EL (cell line): ENCODE measurements at regions not wholly inside any gene's neighbourhood (a gene's known extent, or its start where the extent isn't known, plus 50 kb on each side); places are given as distances from the start of the nearest gene placed in this dataset.

Experiments
- DNase-seq: peaks from one replicate; pipeline ENCODE4 v3.0.0-alpha.2; 2016

DNA sequence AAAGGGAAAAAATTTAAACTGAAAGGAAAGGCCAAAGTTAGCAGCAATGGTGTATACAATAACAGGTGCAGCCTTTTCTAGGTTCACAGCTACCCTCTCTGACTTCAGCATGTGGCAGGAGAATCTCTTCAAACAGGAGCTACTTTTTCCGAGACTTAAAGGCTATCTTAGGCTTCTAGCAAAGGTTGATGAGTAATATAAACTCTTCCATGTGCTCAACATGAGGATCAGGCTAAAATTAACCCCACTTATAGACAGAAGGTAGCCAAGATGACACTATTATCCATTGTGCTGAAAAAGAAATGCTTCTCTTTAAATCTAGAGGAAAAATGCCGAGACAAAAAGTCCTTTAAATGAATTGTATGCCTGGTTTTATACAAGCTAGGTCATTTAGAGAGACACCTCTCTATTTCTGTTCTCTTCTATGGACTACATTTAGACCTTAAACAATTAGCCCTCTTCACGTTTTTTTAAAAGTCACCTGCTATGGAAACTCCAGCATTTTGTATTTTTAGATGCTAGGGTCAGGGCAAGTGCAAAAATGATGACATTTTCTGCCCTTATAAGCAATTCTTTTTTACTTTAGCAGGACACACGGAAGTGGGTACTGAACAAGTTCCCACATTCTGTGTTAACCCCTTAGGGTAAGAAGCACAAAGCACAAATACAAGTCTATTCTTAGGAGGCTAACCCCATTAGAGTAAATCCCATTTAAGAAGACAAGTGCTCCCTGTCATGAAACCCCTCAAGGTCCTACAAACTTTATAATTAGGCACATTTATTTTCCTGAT lies 216.8 kb upstream of the CITED2 start:
- no peak for DNase-seq

DNA sequence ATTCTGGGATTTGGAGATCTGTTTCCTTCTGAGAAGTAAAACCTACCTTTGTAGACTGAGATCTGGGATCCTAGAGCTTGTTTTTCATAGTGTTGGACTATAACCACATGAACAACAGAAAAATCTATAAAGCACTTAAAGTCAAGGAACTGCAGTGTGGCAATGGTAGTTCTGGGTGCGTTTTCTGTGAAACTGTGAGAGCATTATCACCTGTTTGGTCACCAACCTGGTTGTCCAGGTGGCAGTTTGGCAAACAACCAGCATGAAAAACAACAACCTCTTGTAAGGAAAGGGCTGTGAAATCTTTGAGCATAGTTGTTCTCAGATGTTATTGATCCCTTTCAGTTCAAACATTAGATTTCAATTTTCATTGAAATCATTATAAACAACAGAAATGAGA lies 215.8 kb upstream of the CITED2 start:
- DNase-seq = no peak

DNA sequence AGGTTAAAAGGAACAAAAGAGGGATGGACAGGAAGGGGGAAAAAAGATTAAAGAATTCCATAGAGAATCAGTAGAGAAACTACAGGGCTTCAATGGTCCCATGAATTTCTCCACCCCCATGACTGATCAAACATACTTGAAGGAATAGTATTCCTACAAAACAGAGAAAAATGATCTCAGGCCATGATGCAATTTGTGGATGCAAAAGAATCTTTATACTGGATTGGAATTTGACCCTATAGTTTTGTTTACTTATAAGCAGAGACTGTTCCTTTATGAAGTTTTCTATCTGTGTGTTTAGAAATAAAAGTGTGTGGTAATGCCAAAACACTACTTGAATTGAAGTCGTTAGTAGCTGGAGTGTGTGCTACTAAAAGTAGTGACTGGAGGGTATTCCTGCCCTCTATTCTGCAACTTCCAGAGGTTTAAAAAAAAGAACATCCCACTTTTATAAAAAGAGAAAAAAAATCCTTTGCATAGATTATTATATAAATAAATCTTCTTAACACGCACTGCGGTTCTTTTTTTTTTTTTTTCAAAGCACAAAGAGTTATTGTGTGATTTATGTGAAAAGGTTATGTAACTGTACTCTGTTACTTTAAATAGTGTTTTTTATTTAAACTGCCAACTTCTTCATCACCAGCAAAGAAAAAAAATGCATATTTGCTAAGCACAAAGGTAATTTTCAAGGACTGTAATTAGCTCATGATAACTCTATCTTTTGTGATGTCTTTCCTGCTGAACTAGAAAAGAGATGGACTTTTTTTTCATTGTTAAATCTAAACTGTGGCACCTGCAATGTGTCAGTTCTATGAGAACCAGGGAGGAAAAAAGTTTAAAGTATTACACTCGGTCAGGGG lies 214.5 kb upstream of the CITED2 start:
- DNase-seq = peak; percentile 91

DNA sequence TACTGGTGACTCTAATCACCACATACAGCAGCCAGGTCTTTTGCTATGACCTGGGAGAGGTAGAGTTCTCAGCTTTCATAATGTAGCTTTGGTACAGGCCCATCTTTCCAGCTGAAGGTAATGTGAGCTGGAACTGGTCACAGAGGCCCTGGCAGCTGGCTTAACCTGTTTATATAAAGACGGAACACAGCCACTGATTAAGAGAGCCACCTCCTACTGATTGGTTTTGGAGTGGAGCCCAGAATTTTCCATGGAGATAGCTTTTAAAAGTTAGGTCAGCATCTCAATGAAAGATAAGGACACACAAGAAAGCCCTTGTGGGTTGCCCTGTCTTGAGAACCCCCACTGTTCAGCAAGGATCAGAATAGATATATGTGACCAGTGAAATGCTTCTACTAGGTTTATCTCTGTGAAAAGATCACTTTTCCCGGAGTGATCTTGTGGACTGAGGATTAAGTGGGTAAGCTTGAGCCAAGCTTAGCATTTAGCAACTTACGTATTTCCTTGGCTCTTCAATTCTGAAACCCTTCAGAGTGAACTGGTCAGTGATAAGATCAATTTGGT lies 213.7 kb upstream of the CITED2 start:
- DNase-seq = peak; percentile 77

DNA sequence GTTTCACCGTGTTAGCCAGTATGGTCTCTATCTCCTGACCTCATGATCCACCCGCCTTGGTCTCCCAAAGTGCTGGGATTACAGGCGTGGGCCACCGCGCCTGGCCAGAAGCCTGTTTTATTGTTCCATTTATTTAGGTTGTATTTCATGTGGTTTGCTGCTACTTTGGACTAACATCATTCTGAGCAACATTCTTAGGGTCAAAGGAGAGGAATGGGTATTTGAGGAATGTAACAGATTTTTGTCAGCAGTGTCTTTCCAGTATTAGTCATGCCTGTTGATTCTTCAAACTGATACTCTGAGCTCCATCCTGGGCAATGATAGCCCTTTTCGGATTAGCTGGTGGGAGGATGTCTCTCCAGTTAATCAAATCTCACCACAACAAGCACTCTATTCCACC lies 213.0 kb upstream of the CITED2 start:
- DNase-seq = peak; percentile 98

DNA sequence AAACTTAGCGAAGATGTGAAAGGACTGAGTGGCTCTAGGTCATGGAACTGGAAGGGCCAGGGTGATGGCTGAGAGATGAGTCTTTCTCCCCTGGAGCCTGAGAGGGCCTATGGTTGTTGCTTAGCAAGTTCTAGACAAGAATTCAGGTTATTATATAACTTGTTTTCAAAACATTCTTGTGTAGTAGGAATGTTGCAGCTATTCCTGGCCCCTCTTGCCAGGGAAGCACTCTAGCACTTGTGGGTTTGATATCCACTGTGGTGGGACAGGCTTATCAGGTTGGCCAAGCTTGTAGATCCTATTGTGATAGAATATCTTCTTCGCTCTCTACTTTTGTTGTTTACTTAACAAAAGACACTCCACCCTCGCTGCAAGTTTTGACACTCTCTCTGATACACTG lies 211.8 kb upstream of the CITED2 start:
- DNase-seq = no peak

DNA sequence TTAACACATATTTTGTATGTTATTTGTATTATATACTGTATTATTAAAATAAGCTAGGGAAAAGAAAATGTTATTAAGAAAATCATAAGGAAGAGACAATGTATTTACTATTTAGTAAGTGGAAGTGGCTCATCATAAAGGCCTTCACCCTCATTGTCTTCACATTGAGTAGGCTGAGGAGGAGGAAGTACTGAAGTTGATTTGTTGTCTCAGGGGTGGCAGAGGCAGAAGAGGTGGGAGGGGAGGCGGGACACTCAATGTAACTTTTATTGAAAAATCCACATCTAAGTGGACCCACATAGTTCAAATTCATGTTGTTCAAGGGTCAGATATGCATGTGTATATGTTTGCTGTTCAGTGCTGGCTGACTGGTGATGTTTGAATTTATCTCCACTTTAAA lies 210.2 kb upstream of the CITED2 start:
- DNase-seq = no peak

DNA sequence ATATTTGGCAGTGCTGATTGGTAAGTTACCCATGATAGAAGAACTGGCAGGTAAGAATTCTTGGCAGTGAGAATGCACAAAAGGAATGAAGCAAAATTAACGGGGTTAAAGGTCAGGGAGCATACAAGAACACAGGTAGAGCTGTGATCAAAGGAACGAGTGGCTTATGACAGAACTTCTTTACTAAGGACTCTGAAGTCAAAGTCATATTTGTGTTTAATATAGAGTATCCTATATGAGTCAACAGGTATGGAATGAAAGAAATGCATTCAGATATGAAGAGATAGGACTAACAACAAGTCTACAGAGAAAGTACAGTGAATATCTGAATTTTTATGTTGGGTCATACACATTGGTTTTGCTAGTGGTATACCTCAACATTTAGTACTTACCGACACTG lies 209.0 kb upstream of the CITED2 start:
- peak; percentile 69 for DNase-seq

DNA sequence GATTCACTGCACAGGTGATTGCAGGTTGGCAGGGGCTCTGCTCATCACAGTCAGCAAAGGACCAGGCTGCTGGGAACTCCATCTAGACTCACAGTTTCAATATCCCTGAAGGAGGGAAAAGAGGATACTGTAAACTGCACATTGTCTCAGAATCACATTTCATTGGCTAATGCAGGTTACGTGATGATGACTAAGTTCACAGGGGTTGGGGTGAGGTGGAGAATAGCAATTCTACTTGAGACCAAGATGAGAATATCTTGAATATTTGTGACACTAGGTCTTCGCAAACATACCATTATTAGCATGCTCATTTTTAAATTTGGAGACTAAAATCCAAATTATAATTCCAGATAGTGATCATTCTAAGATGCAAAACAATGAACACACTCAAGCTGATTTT lies 208.5 kb upstream of the CITED2 start:
- DNase-seq = peak; percentile 79

DNA sequence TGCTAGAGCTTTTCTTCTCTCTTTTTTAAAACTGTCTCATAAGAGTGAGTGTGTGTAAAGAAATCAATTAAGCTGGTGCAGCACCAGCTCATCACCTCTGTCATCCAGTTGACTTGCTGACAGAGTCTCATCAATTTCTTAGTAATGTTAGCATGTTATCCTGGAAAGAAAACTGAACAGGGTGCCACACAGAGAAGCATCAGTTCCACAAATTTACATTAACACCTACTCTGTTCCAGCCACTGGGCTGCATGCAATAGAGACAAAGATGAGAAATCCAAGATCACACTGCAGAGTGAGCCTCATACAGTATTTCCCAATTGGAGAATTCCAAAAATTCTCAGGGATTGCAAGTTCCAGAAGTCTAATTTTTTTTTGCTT lies 207.0 kb upstream of the CITED2 start:
- no peak for DNase-seq

DNA sequence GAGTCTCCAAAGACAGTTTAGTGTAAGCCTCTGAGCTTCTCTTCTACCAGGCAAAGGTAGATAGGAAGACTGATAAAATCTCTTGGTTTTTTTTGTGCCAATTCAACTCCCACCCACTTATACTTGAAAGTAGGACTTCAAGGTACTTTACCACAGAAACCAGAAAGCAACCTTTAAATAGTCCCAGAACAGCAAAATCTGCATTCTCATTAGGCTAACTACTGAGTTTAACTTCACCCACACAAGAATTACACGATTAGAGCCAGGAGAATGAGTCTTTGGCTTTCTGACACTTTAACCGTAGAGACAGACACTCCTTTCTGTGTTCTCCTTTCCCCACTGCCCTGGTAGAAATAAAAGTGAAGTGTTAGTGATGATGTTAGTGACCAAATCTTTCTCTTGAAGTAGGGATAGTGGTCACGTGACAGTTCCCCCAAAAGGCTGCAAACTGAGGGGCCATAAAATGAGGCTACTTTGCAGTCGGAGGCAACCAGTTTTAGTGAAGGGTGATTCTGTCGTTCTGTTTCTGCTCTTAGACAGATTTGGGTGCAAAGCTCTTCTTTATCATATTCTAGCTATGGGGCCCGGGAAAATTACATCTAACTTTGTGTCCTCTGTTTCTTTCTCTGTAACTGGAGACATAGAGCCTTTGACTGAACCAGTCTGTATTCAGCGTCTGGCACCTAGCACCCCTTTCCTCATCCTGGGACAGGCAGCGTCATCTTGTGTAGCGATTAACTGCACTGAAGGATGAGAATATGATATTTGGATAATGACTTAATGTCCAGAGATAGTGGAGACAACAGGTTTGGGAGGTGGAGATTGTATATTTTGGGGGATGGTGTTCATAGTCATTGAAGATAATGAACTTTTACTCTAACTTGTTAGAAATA lies 206.4 kb upstream of the CITED2 start:
- no peak for DNase-seq

DNA sequence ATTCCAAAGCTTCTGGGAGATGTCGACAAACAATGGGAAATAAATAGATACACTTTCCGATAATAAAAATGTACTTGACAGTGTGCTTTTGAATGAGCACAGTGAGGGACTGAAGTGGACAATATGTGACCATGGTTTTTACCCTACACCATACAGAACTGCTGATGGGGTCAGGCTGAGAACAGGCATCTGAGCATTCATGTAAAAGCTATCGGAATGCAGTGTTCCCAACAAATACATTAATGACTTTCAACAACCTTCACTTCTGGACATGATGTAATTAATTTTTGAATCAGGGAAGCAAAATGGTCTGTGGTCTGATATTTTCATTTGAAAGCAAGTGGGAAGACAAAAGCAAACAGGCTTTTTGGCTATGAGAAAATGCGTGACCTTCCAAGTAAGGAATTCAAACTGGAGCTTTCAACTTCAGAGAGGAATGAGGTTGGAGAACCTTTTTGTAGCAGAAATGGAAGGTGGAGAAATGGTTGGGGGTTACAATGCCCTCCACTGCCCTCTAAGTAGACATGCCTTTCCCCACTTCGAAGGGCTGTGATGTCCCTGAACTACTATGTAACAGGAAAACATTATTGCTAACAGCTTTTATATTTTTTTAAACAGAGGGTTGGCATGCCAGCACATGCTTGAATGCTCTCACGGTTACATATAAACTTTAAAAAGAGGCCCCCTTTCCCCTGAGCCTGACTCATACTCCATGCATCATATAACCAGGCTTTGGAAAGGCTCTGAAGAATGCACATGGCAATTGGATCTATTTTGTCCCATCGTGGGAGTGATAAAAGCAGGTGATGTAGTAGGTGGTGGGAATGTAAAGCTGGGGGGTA lies 203.5 kb upstream of the CITED2 start:
- DNase-seq = peak; percentile 93

DNA sequence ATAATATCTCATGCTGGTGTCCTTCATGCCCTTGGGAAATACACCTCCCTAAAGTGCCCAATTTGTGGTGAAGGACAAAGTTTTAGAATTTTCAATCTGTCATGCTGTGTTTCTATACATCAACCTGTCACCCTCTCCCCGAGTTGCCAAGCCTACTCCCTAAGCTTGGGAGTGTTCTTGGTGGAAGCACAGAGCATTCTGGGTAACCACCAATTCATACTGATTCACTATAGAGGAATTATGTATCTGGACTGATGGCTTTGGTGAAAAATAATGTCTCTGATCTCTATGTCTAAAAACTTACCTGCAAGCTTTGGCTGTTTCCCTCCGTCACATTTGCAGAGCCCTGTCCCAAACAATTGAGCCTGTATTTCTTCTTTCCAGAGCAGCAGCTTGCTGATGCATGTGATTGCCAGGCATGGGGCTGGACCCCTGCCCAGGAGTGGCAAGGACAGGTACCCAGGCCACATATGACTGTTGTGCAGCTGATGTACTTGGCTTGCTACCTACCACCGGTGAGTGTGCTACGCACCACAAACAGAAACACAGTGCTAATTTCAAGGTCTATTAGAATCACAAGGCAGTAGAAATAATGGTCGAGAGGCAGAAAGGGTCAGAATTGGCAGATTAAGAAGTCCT lies 202.8 kb upstream of the CITED2 start:
- peak; percentile 42 for DNase-seq

DNA sequence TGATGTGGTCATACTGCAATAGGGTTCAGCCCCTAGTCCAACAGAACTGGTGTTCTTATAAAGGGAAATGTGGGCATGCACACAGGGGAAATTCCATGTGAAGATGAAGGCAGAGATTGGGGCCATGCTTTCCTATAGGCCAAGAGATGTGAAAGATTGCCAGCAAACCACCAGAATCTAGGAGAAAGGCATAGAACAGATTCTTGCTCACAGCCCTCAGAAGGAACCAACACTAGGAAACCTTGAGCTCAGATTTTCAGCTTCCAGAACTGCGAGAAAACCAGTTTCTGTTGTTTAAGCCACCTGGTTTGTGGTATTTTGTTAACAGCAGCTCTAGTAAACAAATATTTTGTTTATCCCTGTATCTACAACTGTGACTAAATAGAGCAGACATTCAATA lies 197.6 kb upstream of the CITED2 start:
- no peak for DNase-seq

DNA sequence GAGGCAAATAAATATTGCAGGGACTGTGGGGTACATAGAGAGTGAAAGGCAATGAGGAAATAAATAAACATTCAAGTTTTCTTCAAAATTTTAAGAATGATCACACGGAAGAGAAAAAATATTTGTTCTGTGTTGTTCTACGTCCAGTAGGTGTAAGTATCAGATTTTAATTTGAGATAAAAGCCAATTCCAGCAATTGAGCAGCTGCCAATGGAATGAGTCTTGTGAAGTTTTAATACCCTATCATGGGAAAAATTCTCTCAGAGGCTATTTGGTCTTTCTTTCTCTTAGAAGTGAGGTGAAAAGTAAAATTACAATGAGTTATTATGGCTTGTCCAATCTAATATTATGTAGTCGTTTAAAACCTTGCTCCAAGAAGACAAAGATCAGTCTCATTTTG lies 195.7 kb upstream of the CITED2 start:
- peak; percentile 58 for DNase-seq

DNA sequence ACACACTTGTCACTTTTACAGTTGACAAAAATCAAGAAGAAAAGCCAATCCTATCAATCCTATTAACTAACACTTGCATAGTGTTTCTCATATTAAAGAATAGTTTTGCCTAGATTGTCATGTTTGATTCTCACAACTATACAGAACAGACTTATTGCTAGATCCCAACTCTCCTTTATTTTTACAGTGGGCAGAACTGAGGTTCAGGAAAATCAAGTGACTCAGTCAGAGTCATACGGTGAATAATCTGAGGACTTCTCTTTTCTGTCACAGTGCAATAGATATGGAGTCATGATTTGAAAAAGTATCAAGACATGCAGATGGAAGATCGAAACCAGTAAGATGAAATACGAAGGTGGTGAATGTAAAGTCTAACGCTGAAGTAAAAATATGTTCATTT lies 195.1 kb upstream of the CITED2 start:
- DNase-seq = peak; percentile 78

DNA sequence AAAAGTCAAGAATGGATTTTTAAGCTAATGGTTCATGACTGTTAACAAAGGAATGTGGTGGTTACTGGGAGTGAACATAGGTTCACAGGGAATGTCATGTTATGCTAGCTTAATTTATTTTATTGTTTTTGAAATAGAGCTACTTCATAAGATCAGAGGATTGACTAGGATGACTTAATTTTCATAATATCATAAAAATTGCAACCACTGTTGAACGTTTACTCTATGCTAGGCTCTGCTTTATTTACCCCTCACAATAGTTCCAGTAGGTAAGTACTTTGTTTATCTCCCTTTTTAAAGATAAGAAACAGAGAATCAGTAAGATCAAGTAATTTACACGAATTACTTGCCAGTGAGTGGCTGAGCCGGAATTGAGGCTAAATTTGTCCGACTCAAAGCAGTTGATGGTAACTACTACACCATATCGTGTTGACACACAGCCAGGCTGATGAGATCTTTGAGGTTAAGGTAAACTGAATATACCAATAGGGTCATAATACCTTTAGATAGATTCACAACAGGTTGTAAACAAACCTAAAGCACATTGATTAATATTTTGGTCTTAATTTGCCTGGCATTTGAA lies 194.6 kb upstream of the CITED2 start:
- DNase-seq = peak; percentile 89

DNA sequence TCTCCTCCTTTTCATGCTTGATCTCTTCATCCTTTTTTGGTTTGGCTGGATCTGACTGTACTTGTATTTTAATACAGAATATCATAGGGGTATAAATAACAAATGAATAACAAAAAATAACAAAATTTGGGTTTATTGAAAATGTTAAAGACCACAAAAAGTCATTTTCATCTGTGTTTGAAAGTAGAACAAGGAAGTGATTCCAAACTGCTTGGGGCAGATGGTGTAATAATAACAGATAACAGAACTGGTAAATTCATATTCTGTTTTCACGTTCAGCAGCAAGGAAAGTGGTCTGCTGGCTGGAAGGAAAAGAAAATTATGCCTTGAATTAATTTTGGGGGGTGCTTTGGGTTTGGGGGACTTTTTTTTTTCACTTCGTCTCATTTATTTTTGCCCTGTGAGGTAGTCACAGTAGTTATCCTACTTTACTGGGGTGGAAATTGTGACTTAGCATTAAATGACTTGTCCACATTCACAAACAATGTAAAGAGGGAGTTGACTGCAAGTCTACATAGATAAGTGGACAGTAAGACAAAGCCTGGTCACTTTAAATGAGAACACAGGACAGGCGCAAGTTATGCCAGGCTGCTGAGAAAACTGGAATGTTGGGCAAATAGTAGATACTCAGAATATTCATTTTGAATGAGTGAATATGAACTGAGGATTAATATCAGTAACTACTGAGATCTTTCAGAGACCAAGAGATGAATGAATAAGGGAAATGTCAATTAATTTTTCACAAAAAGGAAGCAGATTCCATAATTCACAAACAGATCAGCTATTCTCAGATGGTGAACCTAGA lies 193.9 kb upstream of the CITED2 start:
- DNase-seq = no peak

DNA sequence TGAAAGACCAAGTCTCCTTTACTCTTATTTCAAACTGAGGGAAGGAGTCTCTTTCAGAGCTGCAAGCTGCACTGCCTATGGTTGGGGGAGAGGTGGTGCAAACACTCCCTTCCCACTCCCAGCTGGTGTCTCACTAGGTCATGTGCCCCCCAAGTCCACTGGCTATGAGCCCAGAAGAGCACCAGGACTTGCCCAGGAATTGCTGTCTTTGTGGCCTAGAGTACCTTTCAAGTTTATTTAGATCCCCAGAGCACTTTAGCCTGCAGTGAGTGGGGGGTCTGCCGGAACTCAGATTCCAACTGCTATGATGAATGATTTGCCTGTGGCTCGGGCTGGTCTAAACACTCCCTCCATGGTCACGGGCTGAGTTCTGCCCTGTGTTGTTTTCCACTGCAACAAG lies 192.6 kb upstream of the CITED2 start:
- no peak for DNase-seq

DNA sequence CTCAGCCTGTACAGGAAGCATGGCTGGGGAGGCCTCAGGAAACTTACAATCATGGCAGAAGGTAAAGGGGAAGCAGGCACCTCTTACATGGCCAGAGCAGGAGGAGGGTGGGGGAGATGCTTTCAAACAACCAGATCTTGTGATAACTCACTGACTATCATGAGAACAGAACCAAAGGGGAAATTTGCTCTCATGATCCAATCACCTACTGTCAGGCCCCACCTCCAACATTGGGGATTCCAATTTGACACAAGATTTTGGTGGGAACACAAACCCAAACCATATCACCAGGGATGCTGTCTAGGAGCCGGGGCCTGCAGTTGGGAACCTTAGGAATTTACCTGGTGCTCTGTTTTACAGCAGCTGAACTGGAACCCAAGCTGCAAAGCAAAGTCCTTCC lies 191.1 kb upstream of the CITED2 start:
- DNase-seq = no peak
